HTR-8/SVneo (cell line): ENCODE measurements at regions not wholly inside any gene's neighbourhood (a gene's known extent, or its start where the extent isn't known, plus 50 kb on each side); places are given as distances from the start of the nearest gene placed in this dataset.

Experiments used
- DNase-seq: peaks from one replicate; pipeline ENCODE4 v3.0.0; 2011; ENCODE audit warnings: low spot score, mixed read lengths; ENCODE audit not compliant: insufficient read length
- FAIRE-seq: peaks from 2 replicates; lab custom pipeline; 2011; peaks lifted over from hg19 to GRCh38; lab: Jason Lieb, UNC

DNA sequence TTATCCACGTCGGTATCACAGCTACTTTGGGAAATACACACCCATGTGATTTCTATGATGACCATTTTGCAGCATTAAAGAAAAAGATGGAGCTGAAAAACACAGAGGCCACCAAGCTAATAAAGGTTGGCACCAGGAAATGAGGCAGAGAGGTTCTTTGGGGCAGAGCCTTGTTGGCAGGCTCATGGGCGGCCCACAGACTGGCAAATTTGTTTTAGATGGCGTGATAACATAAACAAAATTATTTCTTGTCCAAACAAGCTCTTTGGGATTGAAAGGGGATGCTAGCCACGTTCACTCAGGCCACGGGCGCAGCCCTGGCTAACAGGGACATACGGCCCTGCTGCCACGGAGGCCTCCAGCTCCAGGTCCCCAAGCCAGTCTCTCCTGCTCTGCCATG is 135.9 kb upstream of the ZMIZ1 start:
- no peak for DNase-seq
- FAIRE-seq: no peak

DNA sequence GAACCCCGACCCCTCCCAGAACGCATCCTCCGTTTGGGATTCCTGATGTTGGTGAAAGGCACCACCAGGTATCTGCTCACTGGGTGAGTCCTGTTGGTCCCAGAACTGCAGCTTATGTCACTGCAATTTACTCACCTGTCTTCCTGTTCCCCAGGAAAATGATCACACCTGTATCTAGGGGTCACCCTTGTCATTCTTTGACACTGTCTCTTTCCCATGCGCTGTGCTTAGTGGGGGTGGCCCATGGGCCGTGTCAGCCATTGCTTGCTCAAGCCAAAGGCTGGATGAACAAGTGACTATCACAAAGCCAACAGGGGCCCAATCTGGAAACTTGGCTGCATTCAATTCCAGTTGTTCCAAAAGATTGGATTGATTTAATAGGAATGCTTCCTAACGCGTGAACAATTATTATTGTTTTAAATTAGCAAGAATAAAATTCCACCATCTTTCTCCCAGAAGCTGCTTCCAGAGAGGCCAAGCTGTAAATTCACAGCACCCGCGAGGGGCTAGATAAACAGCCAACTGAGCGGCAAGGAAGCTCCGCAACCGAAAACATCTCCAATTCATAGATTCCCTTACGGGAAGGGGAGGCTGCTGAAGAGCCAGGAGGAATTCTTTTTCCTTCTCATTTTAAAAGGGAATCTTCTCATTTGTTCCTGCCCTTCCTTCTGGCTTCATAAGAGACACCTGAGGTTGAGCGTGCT is 134.8 kb upstream of the ZMIZ1 start:
- no peak for DNase-seq
- FAIRE-seq: no peak

- FAIRE-seq: no peak
- DNase-seq: no peak
These were observed 134.3 kb upstream of the ZMIZ1 start for GRCh38 chr10:78934532-78934898.

GRCh38 chr10:78934994-78935602 is 133.7 kb upstream of the ZMIZ1 start:
- FAIRE-seq: no peak

GRCh38 chr10:78935697-78936407 is 132.9 kb upstream of the ZMIZ1 start:
- FAIRE-seq: no peak
- DNase-seq: no peak

More at GRCh38 chr10:78934994-78935602, 133.7 kb upstream of the ZMIZ1 start:
- DNase-seq: no peak

DNA sequence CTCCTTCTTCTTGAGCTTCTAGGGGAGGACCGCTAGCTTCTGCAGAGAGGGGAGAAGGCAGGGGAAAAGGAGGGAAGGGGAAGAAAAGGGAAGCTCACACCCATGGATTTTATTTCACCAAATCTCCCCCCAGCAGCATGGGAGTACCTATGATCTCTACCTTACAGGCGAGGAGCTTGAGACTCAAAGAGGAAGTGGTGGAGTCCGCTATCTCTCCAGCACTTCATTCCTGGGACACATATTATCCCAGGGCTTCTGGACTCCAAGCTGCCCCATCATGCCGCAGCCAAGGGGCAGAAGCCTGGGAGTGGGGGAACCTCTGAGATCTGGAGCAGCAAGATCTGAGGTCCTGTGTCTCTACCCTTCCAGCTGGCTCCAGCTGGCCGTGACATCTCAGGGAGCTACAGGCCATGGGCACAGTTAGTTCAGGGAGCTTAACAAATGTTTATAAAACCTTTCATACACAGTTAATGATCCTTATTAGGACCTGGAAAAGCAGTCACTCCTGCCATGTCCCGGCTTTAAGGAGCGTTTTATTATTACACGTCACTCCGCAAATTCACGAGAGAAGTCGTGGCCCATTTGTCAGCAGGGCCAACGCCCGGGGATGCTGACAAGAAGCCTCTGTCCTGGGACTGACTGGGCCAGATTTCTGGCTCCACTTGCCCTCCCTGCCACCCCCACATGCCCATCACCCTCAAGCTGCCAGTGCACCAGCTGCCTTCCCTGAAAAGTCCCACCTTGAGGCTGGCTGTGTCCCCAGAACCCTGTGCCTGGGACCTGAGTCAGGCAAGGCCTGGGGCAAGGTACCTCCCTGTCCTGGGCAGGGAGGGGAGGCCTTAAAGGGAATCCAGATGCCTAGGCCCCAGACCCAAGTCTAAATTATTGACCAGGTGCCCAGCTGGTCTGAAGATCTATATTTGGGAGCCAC is 132.1 kb upstream of the ZMIZ1 start:
- no peak for DNase-seq
- no peak for FAIRE-seq

- FAIRE-seq: no peak
- DNase-seq: no peak
These were observed 131.4 kb upstream of the ZMIZ1 start for GRCh38 chr10:78937393-78937792.

- no peak for DNase-seq
- FAIRE-seq: no peak
These were observed 130.7 kb upstream of the ZMIZ1 start for GRCh38 chr10:78937800-78938694.

DNA sequence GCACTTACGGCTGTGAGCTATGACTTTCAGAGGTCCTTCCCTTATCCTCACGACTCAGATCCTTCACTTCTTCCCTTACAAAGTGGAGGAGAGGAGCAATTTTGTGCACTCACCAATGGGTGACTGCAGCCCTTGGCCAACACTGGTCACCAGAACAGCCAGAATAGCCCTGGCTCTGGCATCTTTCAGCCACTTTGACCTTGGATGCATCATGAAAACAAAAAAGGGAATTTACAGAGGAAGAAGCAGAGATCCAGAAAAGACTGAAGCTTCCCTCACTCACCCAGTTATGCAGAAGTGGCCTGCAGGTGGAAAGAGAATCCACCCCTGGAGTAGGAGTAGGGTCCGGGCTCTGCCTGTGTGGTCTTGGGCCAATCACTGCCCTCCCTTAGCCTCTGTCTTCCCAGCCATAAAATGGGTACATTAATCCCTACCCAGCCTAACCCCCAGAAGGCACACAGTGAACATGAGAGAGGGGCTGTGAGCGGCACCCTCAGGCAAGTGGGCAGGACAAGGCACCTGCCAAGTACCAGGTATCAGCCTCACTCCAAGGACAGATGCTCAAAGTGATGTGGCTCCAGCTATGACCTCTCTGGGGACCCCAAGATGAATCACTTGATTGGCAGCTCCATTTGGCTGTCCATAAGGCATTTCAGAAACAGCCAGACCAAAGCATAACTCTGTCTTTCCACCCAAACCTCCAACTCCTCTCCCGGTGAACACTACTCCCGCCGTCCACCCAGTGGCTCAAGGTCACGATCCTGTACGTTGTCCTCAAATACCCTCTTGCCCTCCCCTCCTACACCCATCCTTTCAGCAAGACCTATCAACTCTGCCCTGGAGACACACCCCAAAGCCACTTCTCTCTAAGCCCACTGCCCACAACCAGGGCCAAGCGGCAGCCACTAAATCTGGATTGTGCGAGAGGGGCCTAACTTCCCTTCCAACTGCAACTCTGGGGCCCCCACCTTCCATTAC is 129.8 kb upstream of the ZMIZ1 start:
- DNase-seq: no peak
- FAIRE-seq: no peak

GRCh38 chr10:78942091-78942501 is 126.7 kb upstream of the ZMIZ1 start:
- DNase-seq (no peak), FAIRE-seq (no peak)

GRCh38 chr10:78944723-78945312 is 123.9 kb upstream of the ZMIZ1 start:
- no peak for FAIRE-seq
- peak; percentile 53 for DNase-seq

- DNase-seq: no peak
- no peak for FAIRE-seq
These were observed 122.9 kb upstream of the ZMIZ1 start for GRCh38 chr10:78945838-78946237.

DNA sequence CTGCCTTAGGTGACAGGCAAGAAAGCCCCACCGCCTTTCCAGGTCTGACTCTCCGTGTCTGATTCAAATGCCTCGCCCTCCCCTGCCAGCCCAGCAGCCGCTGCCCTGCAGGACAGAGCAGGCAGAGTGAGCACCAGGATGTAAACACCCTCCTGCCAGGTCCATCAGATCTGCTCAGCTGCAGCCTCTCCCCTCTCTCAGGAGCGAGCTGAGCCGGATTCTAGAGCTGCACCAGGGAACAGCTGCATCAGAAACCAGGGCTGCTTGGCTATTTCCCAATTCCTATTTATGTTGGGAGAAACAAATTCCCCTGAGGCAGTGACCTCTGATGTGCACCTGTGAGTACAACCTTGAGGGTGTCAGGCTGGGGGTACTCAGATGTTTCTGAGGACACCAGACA is 121.5 kb upstream of the ZMIZ1 start:
- FAIRE-seq (no peak), DNase-seq (no peak)

DNA sequence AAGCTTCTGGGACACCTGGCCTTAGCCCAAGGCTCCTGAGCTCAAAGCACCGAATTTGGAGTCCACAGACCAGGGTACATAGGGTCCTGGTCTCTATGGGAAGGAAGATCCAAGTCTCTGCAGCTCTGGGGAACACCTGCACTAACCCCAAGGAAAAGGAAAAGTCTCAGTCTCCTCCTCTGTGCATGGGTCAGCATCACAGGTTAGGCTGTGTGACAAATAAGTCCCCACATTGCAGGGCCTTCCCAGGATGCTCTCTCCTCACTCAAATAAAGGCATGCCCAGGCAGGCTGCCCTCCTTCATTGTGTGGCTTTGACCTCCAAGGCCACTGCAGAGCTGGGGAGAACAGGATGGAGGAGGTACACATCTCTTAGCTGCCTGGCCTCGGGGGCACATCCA is 121.0 kb upstream of the ZMIZ1 start:
- FAIRE-seq (no peak), DNase-seq (no peak)

- no peak for FAIRE-seq
- DNase-seq: no peak
These were observed 120.1 kb upstream of the ZMIZ1 start for GRCh38 chr10:78948621-78949030.

DNA sequence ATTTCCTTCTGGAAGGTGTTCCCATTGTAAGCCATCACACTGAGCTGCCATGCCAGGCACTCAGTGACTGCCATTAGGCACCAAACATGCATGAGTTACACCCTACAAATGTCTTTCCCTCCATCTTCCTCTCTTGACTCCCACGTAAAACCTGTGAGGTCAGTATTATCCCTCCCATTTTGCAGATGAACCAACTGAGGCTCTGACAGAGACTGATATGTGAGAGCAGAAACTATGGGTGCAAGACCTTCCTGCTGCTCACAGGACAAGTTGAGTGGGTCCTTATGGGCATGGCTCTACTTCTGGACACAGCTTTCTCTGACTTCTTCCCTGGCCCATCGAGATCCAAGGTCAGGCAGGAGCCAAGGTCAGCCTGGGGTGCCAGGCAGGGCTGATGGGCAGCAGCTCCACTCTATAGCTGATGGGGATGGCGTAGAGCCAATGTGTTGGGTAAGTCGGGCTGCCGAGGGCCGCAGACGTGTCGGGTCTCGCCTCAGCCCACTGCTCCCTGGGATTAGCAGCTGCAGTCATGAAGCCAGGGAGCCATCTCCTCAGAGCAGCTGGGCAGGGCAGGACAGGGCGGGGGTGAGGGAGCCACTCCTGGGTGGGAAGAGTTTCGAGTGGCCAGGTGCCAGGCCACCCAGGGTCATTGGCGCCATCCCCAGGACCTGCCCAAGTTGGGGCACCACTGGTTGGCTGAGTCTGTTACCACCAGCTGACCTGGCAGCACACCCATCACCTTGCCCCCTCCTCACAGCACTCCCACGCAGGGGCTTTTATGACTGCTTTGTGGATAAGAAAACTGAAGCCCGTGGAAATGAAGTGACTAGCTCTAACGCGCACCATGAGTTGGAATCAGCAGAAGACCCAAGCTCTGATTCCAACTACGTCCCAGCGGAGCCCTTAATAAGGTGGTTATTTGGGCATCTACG is 117.8 kb upstream of the ZMIZ1 start:
- no peak for FAIRE-seq
- peak; percentile 38 for DNase-seq

GRCh38 chr10:78952030-78952429 is 116.7 kb upstream of the ZMIZ1 start:
- no peak for DNase-seq

More at GRCh38 chr10:78952030-78952429, 116.7 kb upstream of the ZMIZ1 start:
- FAIRE-seq: no peak
